ENCODE measurements at regions not wholly inside any gene's neighbourhood (a gene's known extent, or its start where the extent isn't known, plus 50 kb on each side); places are given as distances from the start of the nearest gene placed in this dataset.

GRCh38 chr14:71659159-71659558 lies 273.1 kb upstream of the RGS6 start:
- Histone ChIP-seq H3K4me2 (no peak overlapping the region), H4K20me1 (ENCODE audit: insufficient read depth) (no peaks in the 10 kb centered on the region), H3K79me2 (ENCODE audit: insufficient read depth, low read depth) (no peaks in the 10 kb centered on the region), H3K9ac (no peak overlapping the region), H3K27me3 (ENCODE audit: insufficient read depth, low read depth) (no peaks in the 10 kb centered on the region), H3K27ac (no peak overlapping the region), H2AFZ (ENCODE audit: low read depth) (no peak overlapping the region), H3K4me3 (IDR thresholded peaks at IDR 0.05; ENCODE audit: insufficient read depth, low read depth, low read length) (no peak overlapping the region), H3K36me3 (ENCODE audit: insufficient read depth) (no peaks in the 10 kb centered on the region), H3K4me1 (ENCODE audit: low read depth, poor library complexity, severe bottlenecking) (no peaks in the 10 kb centered on the region)
- no peak for TF ChIP-seq CTCF (conservative IDR thresholded peaks at IDR 0.05; ENCODE audit: low read depth, low read length)

GRCh38 chr14:71661441-71661840 lies 270.8 kb upstream of the RGS6 start:
- H2AFZ ChIP-seq (ENCODE audit: low read depth) = no peak overlapping the region
- H3K4me2 ChIP-seq = no peak overlapping the region
- TF ChIP-seq CTCF (conservative IDR thresholded peaks at IDR 0.05; ENCODE audit: low read depth, low read length) = no peak
- H3K79me2 ChIP-seq (ENCODE audit: insufficient read depth, low read depth) = no peaks in the 10 kb centered on the region
- H3K9ac ChIP-seq = no peak overlapping the region
- H3K27ac ChIP-seq = no peak overlapping the region
- no peaks in the 10 kb centered on the region for H3K27me3 ChIP-seq (ENCODE audit: insufficient read depth, low read depth)
- no peaks in the 10 kb centered on the region for H4K20me1 ChIP-seq (ENCODE audit: insufficient read depth)
- no peaks in the 10 kb centered on the region for H3K4me1 ChIP-seq (ENCODE audit: low read depth, poor library complexity, severe bottlenecking)
- H3K4me3 ChIP-seq (IDR thresholded peaks at IDR 0.05; ENCODE audit: insufficient read depth, low read depth, low read length) = no peak overlapping the region
- no peaks in the 10 kb centered on the region for H3K36me3 ChIP-seq (ENCODE audit: insufficient read depth)

- H3K4me3 ChIP-seq (IDR thresholded peaks at IDR 0.05; ENCODE audit: insufficient read depth, low read depth, low read length) = no peak overlapping the region
- H4K20me1 ChIP-seq (ENCODE audit: insufficient read depth) = no peaks in the 10 kb centered on the region
- H3K27me3 ChIP-seq (ENCODE audit: insufficient read depth, low read depth) = no peaks in the 10 kb centered on the region
- H3K4me2 ChIP-seq = no peak overlapping the region
- no peak overlapping the region for H3K9ac ChIP-seq
- H3K79me2 ChIP-seq (ENCODE audit: insufficient read depth, low read depth) = no peaks in the 10 kb centered on the region
- no peaks in the 10 kb centered on the region for H3K36me3 ChIP-seq (ENCODE audit: insufficient read depth)
- no peak for TF ChIP-seq CTCF (conservative IDR thresholded peaks at IDR 0.05; ENCODE audit: low read depth, low read length)
- no peaks in the 10 kb centered on the region for H3K4me1 ChIP-seq (ENCODE audit: low read depth, poor library complexity, severe bottlenecking)
- H3K27ac ChIP-seq = no peak overlapping the region
- H2AFZ ChIP-seq (ENCODE audit: low read depth) = no peak overlapping the region
These were observed 269.9 kb upstream of the RGS6 start for GRCh38 chr14:71662291-71662790.

DNA sequence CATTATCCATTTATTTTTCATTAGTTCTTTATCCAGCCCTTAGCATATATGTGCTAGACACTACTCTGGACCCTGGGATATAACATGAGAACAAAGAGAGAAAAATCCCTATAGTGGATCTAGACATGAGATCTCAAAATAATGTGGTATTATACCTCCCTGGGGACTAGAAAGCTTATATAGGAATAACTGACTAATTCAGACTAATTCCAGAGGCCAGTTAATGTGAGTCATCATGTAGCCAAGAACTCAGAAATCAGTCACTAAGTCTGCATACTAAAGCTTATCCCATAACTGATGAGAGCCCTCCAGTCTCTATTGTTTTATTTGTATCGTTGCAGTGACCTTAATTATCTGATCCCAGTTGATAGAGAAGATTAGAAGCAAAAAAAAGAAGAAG lies 267.1 kb upstream of the RGS6 start:
- Histone ChIP-seq H3K27me3 (ENCODE audit: insufficient read depth, low read depth) (no peaks in the 10 kb centered on the region), H2AFZ (ENCODE audit: low read depth) (no peak overlapping the region), H3K4me3 (IDR thresholded peaks at IDR 0.05; ENCODE audit: insufficient read depth, low read depth, low read length) (no peak overlapping the region), H4K20me1 (ENCODE audit: insufficient read depth) (no peaks in the 10 kb centered on the region), H3K36me3 (ENCODE audit: insufficient read depth) (no peaks in the 10 kb centered on the region), H3K4me1 (ENCODE audit: low read depth, poor library complexity, severe bottlenecking) (no peaks in the 10 kb centered on the region), H3K27ac (no peak overlapping the region), H3K4me2 (no peak overlapping the region), H3K9ac (no peak overlapping the region), H3K79me2 (ENCODE audit: insufficient read depth, low read depth) (no peaks in the 10 kb centered on the region)
- TF ChIP-seq CTCF (conservative IDR thresholded peaks at IDR 0.05; ENCODE audit: low read depth, low read length) = no peak
